Neural progenitor cell (in vitro differentiated cells): ENCODE measurements at regions not wholly inside any gene's neighbourhood (a gene's known extent, or its start where the extent isn't known, plus 50 kb on each side); places are given as distances from the start of the nearest gene placed in this dataset.

ENCODE experiments used
- CTCF ChIP-seq: fragments of 200-600 bp; sonication (generic); IDR thresholded peaks from 2 replicates; pipeline ENCODE4 v1.5.1; 2017; ENCODE audit warnings: antibody characterized with exemption, mild to moderate bottlenecking
- EZH2 ChIP-seq: fragments of 200-600 bp; sonication (generic); IDR thresholded peaks from 2 replicates; pipeline ENCODE4 v1.6.1; 2017; ENCODE audit warnings: antibody characterized with exemption, mild to moderate bottlenecking, moderate library complexity

- TF ChIP-seq CTCF, result no peak
- no peak for TF ChIP-seq EZH2
These were observed 520.3 kb downstream of the CDH9 start for GRCh38 chr5:26518065-26518464.
